Daoy (cell line): ENCODE measurements at regions not wholly inside any gene's neighbourhood (a gene's known extent, or its start where the extent isn't known, plus 50 kb on each side); places are given as distances from the start of the nearest gene placed in this dataset.
"Not testable (repeated sequence)": the region's sequence is repeated elsewhere in the genome, so short reads cannot be mapped to it uniquely, and the experiment has no call there.

Experiments
- DNase-seq: peaks from one replicate; pipeline ENCODE4 v3.0.0-alpha.2; 2015; ENCODE audit warnings: low read depth

DNA sequence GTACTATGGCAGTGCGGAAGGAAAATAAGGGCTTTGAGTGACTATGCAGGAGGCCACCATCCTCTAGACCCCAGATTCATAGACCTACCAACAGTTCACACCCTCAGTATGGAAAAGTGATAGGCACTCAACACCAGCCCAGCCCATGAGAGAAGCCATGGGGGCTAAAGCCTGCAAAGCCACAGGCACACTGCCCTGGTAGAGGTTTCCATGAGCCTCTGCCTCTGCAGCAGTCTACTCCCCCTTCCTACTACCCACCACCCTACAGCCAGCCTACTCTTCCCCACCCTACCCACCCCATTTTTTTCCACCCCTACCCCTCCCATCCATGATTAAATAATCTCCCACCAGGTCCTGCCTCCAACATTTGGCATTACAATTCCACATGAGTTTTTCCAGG is 241.9 kb downstream of the CWH43 start:
- DNase-seq, result not testable (repeated sequence)

DNA sequence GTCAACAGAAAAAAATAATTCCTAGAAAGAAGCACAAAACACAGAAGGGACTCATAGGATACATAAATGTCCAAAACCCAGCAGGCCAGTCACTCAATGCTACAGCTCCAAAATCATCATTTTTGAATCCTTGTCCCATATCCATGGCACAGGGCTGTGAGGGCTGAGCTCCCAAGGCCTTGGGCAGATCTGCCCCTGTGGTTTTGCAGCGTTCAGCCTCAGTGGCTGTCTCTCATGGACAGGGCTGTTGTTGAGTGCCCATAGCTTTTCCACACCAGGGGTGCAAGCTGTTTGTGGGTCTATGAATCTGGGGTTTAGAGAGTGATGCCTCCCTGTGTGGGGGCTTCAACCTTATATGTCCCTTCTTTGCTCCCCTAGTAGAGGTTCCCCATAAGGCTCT is 243.2 kb downstream of the CWH43 start:
- DNase-seq, result not testable (repeated sequence)

- DNase-seq, result not testable (repeated sequence)
These were observed 243.6 kb downstream of the CWH43 start for GRCh38 chr4:49229713-49230112.

- DNase-seq, result not testable (repeated sequence)
These were observed 247.3 kb downstream of the CWH43 start for GRCh38 chr4:49233346-49233745.

DNA sequence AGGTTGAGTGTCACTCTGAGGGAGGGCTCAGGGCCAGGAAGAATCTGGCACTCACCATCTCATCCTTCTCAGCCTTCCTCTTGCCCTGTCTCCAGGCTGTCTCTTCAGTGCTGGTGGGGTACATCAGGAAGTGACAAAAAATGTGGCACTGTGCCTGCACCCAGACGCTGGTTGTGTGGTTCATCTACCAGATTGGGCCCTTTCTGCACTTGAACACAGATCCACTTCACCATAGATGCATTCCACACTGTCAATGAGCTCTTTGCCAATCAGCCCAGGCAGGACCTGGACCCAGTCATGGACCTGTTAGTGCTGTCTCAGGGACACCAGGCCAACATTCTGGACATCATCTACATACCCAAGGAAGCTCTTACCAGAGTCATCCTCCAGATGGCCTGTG is 247.7 kb downstream of the CWH43 start:
- not testable (repeated sequence) for DNase-seq

GRCh38 chr4:49234382-49234781 is 248.3 kb downstream of the CWH43 start:
- DNase-seq, result not testable (repeated sequence)

GRCh38 chr4:49235413-49236160 is 249.5 kb downstream of the CWH43 start:
- not testable (repeated sequence) for DNase-seq

GRCh38 chr4:49236474-49236873 is 250.4 kb downstream of the CWH43 start:
- DNase-seq, result not testable (repeated sequence)

DNA sequence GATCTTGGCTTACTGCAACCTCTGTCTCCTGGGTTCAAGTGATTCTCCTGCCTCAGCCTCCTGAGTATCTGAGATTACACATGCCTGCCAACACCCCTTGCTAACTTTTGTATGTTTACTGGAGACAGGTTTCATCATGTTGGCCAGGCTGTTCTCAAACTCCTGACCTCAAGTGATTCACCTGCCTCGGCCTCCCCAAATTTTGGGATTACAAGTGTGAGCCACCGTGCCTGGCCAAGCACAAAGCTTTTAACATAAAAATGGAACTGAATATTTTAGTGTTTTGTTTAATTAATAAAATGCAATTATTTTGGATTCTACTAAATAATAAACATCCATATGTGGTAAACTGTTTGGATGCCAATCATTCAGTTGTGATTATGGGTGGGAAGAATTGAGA is 255.2 kb downstream of the CWH43 start:
- DNase-seq, result not testable (repeated sequence)

DNA sequence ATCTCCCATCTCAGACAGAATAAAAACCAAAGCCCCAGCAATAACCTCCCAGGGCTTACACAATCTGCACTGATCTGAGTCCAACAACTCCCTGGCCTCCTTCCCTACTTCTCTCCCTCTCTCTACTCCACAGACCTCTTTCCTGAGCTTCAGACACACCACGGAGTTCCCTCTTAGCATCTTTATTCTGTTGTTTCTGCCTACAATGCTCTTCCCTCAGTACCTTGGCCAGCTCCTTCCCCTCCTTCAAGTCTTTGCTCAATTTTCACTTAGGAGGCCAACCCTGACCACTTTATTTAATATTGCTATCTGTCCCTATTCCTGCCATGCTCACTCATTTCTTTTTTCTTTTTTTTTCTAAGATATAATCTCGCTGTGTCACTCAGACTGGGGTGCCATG is 276.7 kb downstream of the CWH43 start:
- DNase-seq, result not testable (repeated sequence)

DNA sequence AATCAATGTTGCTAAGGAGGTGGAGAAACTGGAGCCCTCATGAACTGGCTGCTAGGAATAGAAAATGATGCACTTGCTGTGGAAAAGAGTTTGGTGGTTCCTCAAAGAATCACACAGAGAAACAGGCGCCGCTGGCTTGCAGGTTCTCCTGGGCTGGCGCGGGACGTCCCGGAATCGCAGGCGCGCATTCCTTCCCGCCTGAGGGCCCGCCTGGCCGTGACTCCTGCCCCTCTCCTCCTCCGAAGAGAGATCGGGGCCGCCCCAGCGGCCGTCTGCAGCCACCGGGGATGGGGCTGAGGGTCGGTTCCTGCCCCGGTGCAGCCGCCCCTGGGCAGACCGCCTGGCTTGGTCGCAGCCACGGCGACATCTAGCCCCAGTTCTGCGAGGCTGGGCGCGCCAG is 284.4 kb downstream of the CWH43 start:
- not testable (repeated sequence) for DNase-seq

DNA sequence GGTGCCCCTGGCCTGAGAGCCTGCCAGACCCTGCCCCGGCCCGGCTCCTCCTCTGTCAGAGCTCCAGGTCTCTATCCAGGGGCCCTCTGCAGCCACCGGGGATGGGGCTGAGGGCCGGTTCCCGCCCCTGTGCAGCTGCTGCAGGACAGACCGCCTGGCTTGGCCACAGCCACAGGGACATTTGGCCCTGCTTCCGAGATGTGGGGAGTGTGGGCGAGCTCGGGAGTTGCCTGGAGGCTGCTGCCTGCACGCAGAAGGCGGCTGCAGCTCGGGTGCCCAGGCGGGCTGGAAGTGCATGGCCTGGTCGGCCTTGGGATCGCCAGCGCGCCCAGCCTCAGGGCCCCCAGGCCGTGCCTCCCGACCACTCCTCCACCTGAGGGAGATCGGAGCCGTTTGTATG is 284.8 kb downstream of the CWH43 start:
- not testable (repeated sequence) for DNase-seq

- DNase-seq, result not testable (repeated sequence)
These were observed 299.8 kb downstream of the CWH43 start for GRCh38 chr4:49285905-49286304.

DNA sequence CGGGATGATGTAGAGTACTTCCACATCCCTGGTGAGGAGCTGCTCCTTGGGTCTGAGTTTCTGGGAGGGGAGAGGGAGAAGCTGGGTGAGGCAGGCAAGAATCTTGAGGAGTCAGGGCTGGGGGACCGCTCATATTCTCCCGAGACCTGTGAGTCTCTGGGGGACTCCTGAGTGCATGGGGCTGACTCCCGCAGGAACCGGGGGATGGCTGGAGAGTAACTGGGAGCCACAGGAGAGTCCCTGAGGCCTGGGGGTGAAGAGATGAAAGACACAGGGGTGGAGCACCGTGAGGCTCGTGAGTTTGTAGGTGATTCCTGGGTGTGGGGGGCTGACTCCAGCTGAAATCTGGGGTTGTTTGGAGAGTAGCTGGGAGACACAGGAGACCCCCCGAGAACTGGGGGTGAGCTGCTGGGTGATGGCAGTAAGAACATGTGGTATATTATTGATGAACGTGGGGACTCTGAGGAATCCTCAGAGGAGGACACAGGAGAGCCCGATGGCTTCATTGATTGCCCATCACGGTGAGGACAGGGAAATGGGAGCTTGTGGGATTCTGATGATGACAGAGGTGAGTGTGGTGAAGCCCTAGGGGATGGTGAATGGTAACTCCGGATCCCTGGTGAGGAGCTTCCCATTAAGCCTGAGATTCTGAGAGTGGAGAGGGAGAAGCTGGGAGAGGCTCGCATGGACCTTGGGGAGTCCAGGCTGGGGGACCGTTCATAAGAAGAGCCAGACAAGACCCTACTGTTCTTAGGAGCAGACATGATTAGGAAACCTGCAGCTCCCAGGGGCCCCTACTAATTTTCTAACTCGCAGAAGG is 301.1 kb downstream of the CWH43 start:
- not testable (repeated sequence) for DNase-seq

- DNase-seq, result peak; percentile 28
These were observed 301.8 kb downstream of the CWH43 start for GRCh38 chr4:49287893-49288292.

DNA sequence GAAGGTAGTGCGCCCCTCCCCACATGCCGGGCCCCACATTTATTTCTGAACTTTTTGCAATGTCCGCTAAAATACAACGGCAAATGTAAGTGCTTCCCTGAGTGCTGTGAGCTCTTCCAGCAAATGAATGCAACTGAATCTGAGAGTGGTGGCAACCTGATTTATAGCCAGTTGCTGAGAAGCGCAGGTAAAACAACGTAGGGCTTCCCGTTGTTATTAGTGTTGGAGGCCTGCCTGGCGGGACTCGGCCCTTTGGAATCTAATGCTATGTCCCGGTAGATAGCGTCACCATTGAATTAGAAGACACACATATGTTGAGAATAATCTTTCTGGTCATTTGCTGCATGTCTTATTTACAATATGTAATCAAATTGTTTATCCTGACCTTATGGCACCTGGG is 302.7 kb downstream of the CWH43 start:
- peak; percentile 2 for DNase-seq

DNA sequence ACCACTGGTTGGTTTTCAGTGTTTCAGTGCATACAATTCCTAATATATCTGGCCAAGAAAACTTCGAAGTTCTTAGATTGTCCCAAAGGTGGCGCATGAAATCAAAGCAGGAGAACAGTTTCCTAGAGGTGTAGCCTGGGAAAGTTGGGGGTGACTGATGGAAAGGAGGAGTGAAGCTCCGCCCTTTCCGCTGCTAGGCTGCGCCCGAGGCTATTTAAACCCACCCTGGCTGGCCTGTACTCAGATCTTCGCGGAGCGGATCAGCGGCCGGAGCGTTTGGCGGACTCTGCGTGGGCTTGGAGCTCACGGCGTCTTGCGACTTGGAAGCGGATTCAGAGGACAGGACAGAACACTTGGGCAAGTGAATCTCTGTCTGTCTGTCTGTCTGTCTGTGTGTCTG is 328.7 kb downstream of the CWH43 start:
- peak; percentile 30 for DNase-seq

- DNase-seq, result not testable (repeated sequence)
These were observed 334.8 kb downstream of the CWH43 start for GRCh38 chr4:49320725-49321410.

DNA sequence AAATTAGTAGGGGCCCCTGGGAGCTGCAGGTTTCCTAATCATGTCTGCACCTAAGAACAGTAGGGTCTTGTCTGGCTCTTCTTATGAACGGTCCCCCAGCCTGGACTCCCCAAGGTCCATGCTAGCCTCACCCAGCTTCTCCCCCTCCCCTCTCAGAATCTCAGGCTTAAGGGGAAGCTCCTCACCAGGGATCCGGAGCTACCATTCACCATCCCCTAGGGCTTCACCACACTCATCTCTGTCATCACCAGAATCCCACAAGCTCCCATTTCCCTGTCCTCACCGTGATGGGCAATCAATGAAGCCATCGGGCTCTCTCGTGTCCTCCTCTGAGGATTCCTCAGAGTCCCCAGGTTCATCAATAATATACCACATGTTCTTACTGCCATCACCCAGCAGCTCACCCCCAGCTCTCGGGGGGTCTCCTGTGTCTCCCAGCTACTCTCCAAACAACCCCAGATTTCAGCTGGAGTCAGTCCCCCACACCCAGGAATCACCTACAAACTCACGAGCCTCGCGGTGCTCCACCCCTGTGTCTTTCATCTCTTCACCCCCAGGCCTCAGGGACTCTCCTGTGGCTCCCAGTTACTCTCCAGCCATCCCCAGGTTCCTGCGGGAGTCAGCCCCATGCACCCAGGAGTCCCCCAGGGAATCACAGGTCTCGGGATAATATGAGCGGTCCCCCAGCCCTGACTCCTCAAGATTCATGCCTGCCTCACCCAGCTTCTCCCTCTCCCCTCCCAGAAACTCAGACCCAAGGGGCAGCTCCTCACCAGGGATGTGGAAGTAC is 335.6 kb downstream of the CWH43 start:
- not testable (repeated sequence) for DNase-seq

- not testable (repeated sequence) for DNase-seq
These were observed 336.8 kb downstream of the CWH43 start for GRCh38 chr4:49322610-49323572.
